Middle frontal gyrus (tissue), 1 donor: ENCODE measurements at regions not wholly inside any gene's neighbourhood (a gene's known extent, or its start where the extent isn't known, plus 50 kb on each side); places are given as distances from the start of the nearest gene placed in this dataset.

Experiments
- DNase-seq: peaks from one replicate; pipeline ENCODE4 v3.0.0-alpha.2; 2015; ENCODE audit warnings: low spot score; ENCODE audit errors: extremely low spot score

GRCh38 chr3:5270666-5271371 is 83.3 kb downstream of the EDEM1 start:
- DNase-seq, result no peak

- DNase-seq, result no peak
Measured at GRCh38 chr3:5271372-5271683, 83.8 kb downstream of the EDEM1 start.

DNA sequence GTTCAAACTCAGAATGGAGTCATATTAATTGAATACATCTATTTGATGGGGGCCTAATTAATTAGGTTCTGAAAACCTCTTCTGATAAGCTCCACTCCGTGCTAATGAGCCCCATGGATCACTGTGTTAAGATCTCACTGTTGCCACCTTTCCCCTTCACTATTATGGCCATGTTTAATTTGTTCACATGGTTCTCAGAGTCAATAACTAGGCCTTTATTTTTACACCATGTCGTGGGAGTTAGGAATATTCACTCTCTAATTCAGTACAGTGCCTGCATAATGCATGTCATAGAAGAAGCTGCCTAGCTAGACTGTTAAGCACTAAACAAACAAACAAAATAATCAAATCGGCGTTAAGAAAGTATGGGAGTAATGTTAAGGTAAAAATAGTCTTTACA is 84.9 kb downstream of the EDEM1 start:
- DNase-seq, result no peak

DNA sequence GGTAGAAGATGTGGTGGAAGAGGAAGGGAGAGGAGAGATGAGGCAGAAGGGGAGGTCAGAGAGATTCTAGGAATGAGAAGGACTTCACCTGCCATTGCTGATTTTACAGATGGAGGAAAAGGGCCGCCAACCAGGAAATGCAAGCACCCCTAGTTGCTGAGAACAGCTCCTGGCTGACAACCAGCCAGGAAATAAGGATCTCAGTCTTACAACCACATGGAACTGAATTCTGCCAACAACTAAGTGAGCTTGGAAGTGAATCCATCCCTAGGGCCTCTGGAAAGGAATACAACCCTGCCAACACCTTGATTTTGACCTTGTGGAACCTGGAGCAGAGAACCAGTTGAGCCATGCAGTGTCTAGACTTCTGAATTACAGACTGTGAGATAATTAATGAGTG is 86.6 kb downstream of the EDEM1 start:
- no peak for DNase-seq

DNA sequence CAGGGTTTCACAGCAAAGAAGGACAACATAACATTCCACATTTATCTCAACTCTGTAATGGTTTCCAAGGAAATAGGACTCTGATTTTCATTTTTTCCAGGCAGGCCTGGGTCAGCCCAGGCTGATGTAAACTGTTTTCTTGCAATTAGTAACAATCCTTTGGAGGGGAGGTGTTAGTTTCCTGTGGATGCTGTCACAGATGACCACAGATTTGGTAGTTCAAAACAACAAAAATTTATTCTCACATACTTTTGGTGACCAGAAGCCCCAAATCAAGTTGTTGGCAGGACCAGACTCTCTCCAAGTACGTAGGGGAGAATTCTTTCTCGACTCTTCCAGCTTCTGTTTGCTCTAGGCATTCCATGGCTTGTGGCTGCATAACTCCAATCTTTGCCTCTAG is 88.0 kb downstream of the EDEM1 start:
- DNase-seq, result no peak

DNA sequence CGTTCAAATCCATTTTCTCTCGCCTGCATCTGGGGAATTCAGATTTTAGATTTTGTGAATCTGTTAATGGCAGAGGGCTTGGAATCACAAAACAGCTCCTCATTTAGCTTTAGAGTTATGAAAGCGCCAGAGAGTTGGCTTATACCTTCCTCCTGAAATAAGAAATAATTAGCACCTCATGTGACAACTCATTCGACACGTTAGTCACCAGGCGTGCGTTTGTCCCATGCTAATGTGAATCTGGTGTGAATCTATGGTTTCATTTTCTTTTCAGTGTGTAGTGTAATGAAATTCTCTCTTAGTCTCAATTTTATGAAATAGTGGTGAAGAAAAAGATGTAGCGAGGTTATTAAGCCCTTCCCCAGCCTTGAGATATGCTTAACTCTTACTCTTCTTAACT is 89.4 kb downstream of the EDEM1 start:
- no peak for DNase-seq

- no peak for DNase-seq
Measured at GRCh38 chr3:5277612-5278236, 90.2 kb downstream of the EDEM1 start.

GRCh38 chr3:5278666-5279065 is 91.2 kb downstream of the EDEM1 start:
- DNase-seq, result no peak

DNA sequence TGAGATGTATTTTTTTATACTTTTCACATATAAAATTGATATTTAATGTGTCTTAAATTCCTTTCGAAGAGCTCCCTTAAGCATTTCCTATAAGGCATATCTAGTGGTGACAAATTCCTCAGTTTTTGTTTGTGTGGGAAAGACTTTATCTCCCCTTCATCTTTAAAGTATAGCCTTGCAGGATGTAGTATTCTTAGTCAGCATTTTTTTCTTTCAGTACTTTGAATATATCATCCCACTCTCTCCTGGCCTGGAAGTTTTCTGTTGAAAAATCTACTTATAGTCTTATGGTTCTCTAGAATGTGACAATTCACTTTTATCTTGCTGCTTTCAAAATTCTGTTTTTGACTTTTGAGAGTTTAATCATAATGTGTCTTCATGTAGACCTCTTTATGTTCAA is 95.2 kb downstream of the EDEM1 start:
- DNase-seq, result no peak

DNA sequence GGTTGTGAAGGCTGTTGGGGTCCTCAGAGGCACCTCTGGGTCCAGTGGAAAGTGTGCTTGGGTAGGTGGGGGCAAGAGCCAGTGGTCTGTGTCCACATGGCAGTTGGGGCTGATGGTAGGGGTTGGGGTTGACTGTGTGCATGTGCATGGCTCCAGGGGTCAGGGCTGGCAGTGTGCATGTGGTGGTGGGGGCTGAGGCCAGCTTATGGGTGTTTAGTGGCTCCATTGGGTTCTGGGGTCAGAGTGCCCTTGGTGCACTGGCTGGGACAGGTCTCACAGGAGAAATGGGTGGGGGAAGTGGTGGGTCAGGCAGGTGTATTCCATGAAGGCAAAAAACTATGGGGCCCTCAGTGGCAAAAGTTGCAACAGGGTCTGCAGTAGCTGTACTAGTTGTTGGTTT is 97.9 kb downstream of the EDEM1 start:
- no peak for DNase-seq

DNA sequence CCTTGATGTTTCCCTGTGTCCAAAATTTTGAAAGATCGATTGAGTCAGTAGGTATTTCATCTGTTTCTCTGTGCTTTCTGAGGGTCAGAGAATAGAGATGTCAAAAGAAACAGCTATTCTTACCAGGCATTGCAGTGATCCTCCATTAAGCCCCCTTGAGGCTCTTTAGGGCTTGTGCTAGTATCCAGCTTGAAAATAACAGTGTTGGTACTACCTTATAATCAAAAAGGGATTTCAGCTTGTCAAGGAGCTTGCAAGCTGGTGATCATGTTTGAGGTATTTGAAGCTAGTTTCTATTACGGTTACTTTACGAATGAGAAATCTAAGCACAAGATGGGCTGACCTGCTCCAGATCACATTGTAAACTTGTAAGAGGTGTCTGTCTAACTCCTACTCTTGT is 103.4 kb downstream of the EDEM1 start:
- DNase-seq, result no peak

GRCh38 chr3:5292512-5292911 is 105.0 kb downstream of the EDEM1 start:
- no peak for DNase-seq

- no peak for DNase-seq
Measured at GRCh38 chr3:5293207-5293606, 105.7 kb downstream of the EDEM1 start.

DNA sequence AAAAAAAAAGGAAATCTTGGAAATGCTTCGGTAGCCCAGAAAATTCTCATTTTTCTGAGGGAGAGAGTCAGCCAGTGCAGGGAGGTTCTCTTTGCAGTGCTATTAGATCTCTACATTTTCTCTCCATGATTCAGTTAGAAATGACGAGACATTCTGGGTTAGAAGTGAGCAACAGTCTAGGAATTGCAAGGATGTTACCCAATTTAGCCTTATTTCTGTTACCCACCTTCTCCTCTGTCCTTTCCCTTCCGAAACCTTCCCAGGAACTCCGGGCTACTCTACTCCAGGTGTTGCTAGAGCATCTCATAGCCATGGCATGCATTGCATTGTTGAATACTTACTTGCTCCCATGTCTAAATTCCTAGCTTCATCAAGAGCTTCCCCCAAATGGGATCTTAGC is 106.8 kb downstream of the EDEM1 start:
- no peak for DNase-seq

DNA sequence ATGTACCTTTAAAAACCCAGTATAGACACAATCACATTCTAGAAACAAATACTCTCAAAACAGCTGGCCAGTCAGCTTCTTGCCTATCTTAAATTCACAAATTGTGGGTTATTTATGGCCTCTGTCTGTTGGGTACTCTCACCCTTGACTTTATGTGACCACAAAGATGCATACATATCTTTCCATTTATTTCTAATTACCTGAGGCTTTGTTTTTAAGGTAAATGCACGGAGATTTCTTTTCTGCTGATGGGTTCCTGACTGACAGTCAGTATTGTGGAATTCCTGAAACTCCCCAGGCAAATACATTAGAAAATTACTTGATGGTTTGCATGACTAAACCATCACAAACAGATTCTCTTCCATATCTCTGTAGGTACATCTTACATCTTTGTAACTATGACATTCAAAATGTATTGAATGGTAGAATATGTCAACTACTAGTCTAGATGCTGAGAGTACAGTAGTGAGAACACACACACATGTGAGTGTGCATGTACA is 107.7 kb downstream of the EDEM1 start:
- DNase-seq, result no peak

DNA sequence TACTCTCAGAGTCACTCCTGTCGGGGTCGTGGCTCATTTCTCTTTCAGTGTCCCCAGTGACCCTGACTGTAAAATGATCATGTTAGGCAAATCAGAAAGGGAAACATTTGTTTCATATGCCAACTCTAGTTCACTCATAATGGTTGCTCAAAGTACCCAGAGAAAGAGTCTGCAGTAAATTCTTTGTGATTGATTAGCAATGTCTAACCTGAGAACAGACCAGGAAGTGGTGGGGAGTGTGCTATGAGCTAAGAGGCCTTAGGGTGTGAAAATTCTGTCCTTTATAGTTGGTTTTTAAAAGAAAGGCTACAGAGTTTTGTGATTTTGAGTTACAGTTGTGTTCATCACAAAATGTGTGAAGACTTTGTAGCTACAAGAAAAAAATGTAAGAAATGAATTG is 108.9 kb downstream of the EDEM1 start:
- no peak for DNase-seq

GRCh38 chr3:5297895-5298294 is 110.4 kb downstream of the EDEM1 start:
- DNase-seq, result no peak

- no peak for DNase-seq
Measured at GRCh38 chr3:5298453-5298852, 110.9 kb downstream of the EDEM1 start.

GRCh38 chr3:5299161-5299560 is 111.7 kb downstream of the EDEM1 start:
- no peak for DNase-seq

DNA sequence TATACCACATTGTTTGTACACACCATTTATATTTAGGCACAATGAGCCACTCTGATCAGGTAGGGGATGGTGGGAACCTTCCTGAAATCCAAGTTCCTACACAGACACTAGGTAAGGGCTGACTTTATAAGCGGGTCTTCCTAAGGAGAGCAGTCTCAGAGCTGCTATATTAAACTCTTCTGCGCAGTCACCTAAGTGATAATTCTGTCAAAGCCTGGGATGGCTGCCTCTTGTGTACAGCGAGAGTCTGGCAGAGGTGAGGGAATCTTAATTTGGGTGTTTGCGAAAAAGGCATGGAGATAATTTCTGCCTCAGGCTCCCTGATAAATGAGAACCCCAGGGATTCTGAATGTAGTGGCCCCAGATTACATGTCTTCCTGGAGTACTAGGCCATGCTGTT is 113.1 kb downstream of the EDEM1 start:
- DNase-seq, result no peak

GRCh38 chr3:5301651-5302297 is 114.3 kb downstream of the EDEM1 start:
- no peak for DNase-seq

DNA sequence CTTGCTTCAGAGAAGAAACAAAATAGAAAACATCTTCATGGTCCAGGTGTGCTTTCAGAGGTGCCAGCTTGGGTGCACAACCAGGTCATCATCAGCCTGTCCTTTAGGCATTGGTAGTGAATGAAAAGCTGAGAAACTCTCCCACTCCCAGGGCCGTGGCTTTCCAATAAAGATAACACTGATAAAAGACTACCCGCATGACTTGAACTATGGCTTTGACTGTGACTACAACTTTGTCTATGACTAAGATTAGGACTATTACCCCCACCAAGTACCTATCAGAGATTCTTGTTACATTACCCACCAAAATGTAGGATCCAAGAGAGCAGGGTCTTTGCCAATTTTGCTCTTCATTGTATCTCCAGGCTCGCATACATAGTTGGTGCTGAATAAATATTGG is 115.2 kb downstream of the EDEM1 start:
- DNase-seq, result no peak

DNA sequence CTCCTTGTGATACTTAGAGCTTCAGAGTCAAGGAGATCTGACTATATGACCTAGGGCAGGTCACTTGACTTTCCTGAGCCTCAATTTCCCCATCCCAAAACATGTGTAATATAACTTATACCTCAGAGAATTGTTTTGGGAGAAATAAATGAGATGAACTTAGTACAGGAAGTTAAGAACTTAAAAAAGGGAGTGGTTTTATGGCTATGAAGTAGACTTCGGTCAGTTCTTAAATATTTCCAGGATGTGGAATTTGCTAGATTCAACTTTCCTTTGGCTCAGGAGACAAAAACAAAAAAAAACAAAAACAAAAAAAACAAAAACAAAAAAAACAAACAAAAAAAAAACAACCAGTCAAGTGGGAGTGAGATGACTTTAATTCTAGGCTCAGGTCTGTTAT is 116.7 kb downstream of the EDEM1 start:
- no peak for DNase-seq
